Colonic mucosa (tissue), 4 donors: ENCODE measurements at regions not wholly inside any gene's neighbourhood (a gene's known extent, or its start where the extent isn't known, plus 50 kb on each side); places are given as distances from the start of the nearest gene placed in this dataset.

Experiments used
- DNase-seq: peaks from one replicate; pipeline ENCODE4 v3.0.0-alpha.2; 2020
- H3K27ac ChIP-seq: fragments of 200-600 bp; one replicate; pipeline ENCODE4 v1.8.0; 2021
- H3K27me3 ChIP-seq: fragments of 200-600 bp; one replicate; pipeline ENCODE4 v1.8.0; 2021
- H3K36me3 ChIP-seq: fragments of 200-600 bp; one replicate; pipeline ENCODE4 v1.8.0; 2021
- H3K4me1 ChIP-seq: fragments of 200-600 bp; one replicate; pipeline ENCODE4 v1.8.0; 2021; ENCODE audit warnings: mild to moderate bottlenecking
- H3K4me3 ChIP-seq: fragments of 200-600 bp; one replicate; pipeline ENCODE4 v1.8.0; 2021
- H3K9ac ChIP-seq, 2 donors: one replicate each; pipeline ENCODE4 v1.7.0; 2013; ENCODE audit warnings: control low read depth in 2 of 2, low read depth in 2 of 2, low read length in 2 of 2
- H3K9me3 ChIP-seq: fragments of 200-600 bp; one replicate; pipeline ENCODE4 v1.8.0; 2021
- CTCF ChIP-seq: fragments of 200-600 bp; IDR thresholded peaks from one replicate; pipeline ENCODE4 v1.8.0; 2022; ENCODE audit warnings: antibody characterized with exemption, mild to moderate bottlenecking
- intact Hi-C: fragments of 100-400 bp; cut with DNase I; formaldehyde crosslinking; loops from one replicate; pipeline ENCODE4 v1.14.1; 2022
- donor health status: healthy.
- donor health status: DM: no; HTN: no; CAD: no.
- donor health status: DM: no; HTN: no; CAD: no.

- no peak overlapping the region for H3K4me3 ChIP-seq
- no peak overlapping the region for H3K27ac ChIP-seq
- TF ChIP-seq CTCF: no peak
- no peaks in the 10 kb centered on the region for H3K27me3 ChIP-seq
- H3K9me3 ChIP-seq: no peaks in the 10 kb centered on the region
- no peaks in the 10 kb centered on the region for H3K36me3 ChIP-seq
- intact Hi-C loops: no loop called here
- H3K4me1 ChIP-seq: no peaks in the 10 kb centered on the region
- DNase-seq: no peak
- H3K9ac ChIP-seq: no peak overlapping the region
These were observed 112.1 kb upstream of the POU3F3 start for GRCh38 chr2:104741860-104742259.

GRCh38 chr2:104744537-104744936, 109.4 kb upstream of the POU3F3 start:
- intact Hi-C loops: no loop called here
- H3K27me3 ChIP-seq: no peaks in the 10 kb centered on the region

GRCh38 chr2:104745846-104746245, 108.1 kb upstream of the POU3F3 start:
- no peak overlapping the region for H3K27ac ChIP-seq
- no peaks in the 10 kb centered on the region for H3K36me3 ChIP-seq
- no peaks in the 10 kb centered on the region for H3K9me3 ChIP-seq
- H3K4me1 ChIP-seq: no peaks in the 10 kb centered on the region
- no peak for TF ChIP-seq CTCF
- no peaks in the 10 kb centered on the region for H3K27me3 ChIP-seq
- intact Hi-C loops: no loop called here
- H3K4me3 ChIP-seq: no peak overlapping the region
- no peak overlapping the region for H3K9ac ChIP-seq
- no peak for DNase-seq

More at GRCh38 chr2:104744537-104744936, 109.4 kb upstream of the POU3F3 start:
- no peak for TF ChIP-seq CTCF
- Histone ChIP-seq H3K4me1 (no peaks in the 10 kb centered on the region), H3K9me3 (no peaks in the 10 kb centered on the region), H3K27ac (no peak overlapping the region), H3K36me3 (no peaks in the 10 kb centered on the region), H3K9ac (no peak overlapping the region), H3K4me3 (no peak overlapping the region)
- no peak for DNase-seq

GRCh38 chr2:104746299-104746698, 107.6 kb upstream of the POU3F3 start:
- H3K9me3 ChIP-seq: no peaks in the 10 kb centered on the region
- no peak overlapping the region for H3K4me3 ChIP-seq
- no peaks in the 10 kb centered on the region for H3K4me1 ChIP-seq
- H3K9ac ChIP-seq: no peak overlapping the region
- H3K27ac ChIP-seq: no peak overlapping the region
- no peak for TF ChIP-seq CTCF
- DNase-seq: no peak
- intact Hi-C loops: no loop called here
- no peaks in the 10 kb centered on the region for H3K36me3 ChIP-seq
- no peaks in the 10 kb centered on the region for H3K27me3 ChIP-seq

GRCh38 chr2:104746858-104747257, 107.1 kb upstream of the POU3F3 start:
- Histone ChIP-seq H3K9me3 (no peaks in the 10 kb centered on the region), H3K27me3 (no peaks in the 10 kb centered on the region), H3K36me3 (no peaks in the 10 kb centered on the region), H3K9ac (no peak overlapping the region), H3K27ac (no peak overlapping the region), H3K4me3 (no peak overlapping the region), H3K4me1 (no peaks in the 10 kb centered on the region)
- DNase-seq: no peak
- no peak for TF ChIP-seq CTCF
- intact Hi-C loops: no loop called here
